ENCODE measurements at regions not wholly inside any gene's neighbourhood (a gene's known extent, or its start where the extent isn't known, plus 50 kb on each side); places are given as distances from the start of the nearest gene placed in this dataset.
"Not testable (repeated sequence)": the region's sequence is repeated elsewhere in the genome, so short reads cannot be mapped to it uniquely, and the experiment has no call there.

DNA sequence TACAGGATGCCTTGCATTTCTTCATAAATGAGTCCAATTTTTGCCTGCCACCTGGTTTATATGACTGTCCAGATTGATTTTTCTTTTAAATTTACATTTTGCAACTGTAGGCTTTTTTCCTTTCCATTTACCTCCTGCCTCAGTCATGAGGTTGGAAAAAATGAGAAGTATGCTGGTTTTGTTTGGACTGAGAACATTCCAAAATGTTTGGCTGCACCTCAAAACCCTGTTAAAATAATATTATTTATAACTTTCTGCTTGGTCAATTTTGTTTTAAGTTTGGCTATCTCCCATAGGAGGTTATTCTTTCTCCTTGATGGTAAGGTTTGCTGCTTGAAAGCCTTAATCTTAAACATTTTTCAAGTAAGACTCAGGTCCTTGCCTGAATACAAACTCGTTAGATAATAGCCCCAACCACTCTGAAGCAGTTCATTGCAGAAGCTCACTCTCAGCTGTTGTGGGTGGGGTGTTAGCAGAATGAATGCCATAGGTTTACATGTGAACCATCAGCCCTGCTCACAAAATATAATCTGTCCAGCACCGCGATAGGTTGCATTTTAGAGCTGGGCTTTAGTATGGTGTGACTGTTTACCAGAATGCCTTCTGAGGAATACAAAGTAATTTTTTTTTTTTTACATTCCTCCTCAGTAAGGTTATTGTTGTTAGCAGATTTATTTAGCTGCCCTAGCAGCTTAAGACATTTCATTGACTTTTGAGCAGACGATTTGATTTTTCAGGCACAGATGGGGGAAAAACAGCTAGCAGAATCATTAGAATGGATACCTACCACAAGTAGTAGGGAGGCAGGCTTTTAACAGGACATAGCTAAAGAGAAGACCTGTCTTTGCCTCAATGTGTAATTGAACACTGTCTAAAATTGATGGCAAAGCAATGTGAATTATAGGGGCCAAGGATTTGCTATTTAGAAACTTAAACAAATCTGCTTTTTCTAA, 630.8 kb upstream of the KCNMB2 start:
- H3K4me1 ChIP-seq (ENCODE audit: insufficient read depth, low read length) = peaks cover 7% of the 10 kb centered on the region; the same call in 1 of the 2 replicates
- WGBS = 87% methylated on average over 2 of the region's 4 CpGs
- H3K4me3 ChIP-seq (ENCODE audit: low read length) = no peak overlapping the region
- H3K9me3 ChIP-seq (ENCODE audit: insufficient read depth, low read depth, low read length) = peaks cover 6% of the 10 kb centered on the region; the same call in 1 of the 2 replicates
- H3K9ac ChIP-seq (ENCODE audit: low read depth, low read length) = no peak overlapping the region; the same call in 1 of the 2 replicates
- H3K27ac ChIP-seq (ENCODE audit: low read depth, low read length) = no peak overlapping the region
- no peaks in the 10 kb centered on the region for H3K27me3 ChIP-seq (ENCODE audit: insufficient read depth, low read length)
- no peaks in the 10 kb centered on the region for H3K36me3 ChIP-seq (ENCODE audit: insufficient read depth, low read length)

DNA sequence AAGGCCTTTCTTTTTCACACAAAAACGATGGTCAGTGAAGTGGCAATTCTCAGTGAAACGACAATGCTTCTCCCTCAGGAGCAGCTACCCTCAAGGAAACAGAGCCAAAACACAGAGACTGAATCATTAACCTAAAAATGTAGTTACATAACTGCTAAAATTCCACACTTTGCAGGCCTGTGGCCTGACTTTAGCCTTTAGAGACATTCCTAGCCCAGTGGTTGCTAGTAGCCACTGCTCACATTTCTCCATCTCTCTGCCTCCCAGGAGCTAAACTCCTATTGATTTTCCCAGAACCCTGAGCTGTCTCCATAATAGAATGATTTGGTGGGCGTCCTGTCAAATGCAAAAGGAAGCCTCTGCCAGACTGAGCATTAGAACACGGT, 630.1 kb upstream of the KCNMB2 start:
- 75% methylated on average over 4 of the region's 4 CpGs for WGBS
- Histone ChIP-seq H3K4me1 (ENCODE audit: insufficient read depth, low read length) (peaks cover 7% of the 10 kb centered on the region; the same call in 1 of the 2 replicates), H3K4me3 (ENCODE audit: low read length) (no peak overlapping the region), H3K9ac (ENCODE audit: low read depth, low read length) (no peak overlapping the region; the same call in 1 of the 2 replicates), H3K27ac (ENCODE audit: low read depth, low read length) (no peak overlapping the region), H3K27me3 (ENCODE audit: insufficient read depth, low read length) (no peaks in the 10 kb centered on the region), H3K36me3 (ENCODE audit: insufficient read depth, low read length) (no peaks in the 10 kb centered on the region), H3K9me3 (ENCODE audit: insufficient read depth, low read depth, low read length) (0 out of 2 replicates have a peak, but pooled peaks cover 1% of the 10 kb centered on the region)

DNA sequence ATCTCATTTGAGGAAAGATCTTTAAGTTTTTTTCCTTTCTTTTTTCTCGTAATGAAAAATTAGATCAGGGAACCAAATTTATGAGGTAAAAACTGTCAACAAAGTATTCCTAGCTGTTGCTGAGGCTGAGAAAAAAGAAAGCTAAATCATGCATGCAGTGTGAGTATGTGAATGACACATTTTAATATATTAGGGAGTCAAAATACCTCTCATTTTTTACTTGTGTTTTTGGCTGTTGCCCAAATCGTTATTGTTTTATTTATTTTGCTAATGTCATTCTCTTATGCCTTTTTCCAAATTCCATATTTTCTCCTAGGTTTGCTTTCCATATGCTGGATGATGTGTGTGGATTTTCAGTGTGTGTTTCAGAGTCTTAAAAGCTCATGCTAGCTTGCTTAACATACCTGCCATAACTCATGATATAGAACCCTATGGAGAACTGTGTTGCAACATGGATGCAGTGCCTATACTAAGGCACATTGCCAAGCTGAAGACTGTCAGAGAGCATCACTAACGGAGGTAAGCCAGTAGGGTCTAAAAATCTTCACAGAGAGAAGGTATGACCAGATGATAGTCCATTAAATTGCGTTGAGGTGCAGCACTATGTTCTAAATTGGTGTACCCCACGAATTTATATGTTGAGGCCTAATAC, 629.5 kb upstream of the KCNMB2 start:
- no peak overlapping the region for H3K4me3 ChIP-seq (ENCODE audit: low read length)
- H3K9me3 ChIP-seq (ENCODE audit: insufficient read depth, low read depth, low read length) = no peaks in the 10 kb centered on the region
- no peaks in the 10 kb centered on the region for H3K27me3 ChIP-seq (ENCODE audit: insufficient read depth, low read length)
- 92% methylated on average over 4 of the region's 5 CpGs for WGBS
- peaks cover 7% of the 10 kb centered on the region; the same call in 1 of the 2 replicates for H3K4me1 ChIP-seq (ENCODE audit: insufficient read depth, low read length)
- H3K27ac ChIP-seq (ENCODE audit: low read depth, low read length) = no peak overlapping the region
- H3K36me3 ChIP-seq (ENCODE audit: insufficient read depth, low read length) = no peaks in the 10 kb centered on the region
- H3K9ac ChIP-seq (ENCODE audit: low read depth, low read length) = no peak overlapping the region

DNA sequence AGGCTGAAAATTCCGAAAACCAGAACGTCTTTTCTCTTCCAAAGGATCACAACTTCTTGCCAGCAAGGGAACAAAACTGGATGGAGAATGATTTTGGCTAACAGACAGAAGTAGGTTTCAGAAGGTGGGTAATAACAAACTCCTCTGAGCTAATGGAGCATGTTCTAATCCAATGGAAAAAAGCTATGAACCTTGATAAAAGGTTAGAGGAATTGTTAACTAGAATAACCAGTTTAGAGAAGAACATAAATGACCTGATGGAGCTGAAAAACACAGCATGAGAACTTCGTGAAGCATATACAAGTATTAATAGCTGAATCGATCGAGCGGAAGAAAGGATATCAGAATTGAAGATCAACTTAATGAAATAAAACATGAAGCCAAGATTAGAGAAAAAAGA, 626.7 kb upstream of the KCNMB2 start:
- 97% methylated on average over 5 of the region's 6 CpGs for WGBS
- H3K4me3 ChIP-seq (ENCODE audit: low read length); H3K4me1 ChIP-seq (ENCODE audit: insufficient read depth, low read length); H3K27me3 ChIP-seq (ENCODE audit: insufficient read depth, low read length); H3K36me3 ChIP-seq (ENCODE audit: insufficient read depth, low read length); H3K27ac ChIP-seq (ENCODE audit: low read depth, low read length); H3K9me3 ChIP-seq (ENCODE audit: insufficient read depth, low read depth, low read length); H3K9ac ChIP-seq (ENCODE audit: low read depth, low read length): not testable (repeated sequence)

DNA sequence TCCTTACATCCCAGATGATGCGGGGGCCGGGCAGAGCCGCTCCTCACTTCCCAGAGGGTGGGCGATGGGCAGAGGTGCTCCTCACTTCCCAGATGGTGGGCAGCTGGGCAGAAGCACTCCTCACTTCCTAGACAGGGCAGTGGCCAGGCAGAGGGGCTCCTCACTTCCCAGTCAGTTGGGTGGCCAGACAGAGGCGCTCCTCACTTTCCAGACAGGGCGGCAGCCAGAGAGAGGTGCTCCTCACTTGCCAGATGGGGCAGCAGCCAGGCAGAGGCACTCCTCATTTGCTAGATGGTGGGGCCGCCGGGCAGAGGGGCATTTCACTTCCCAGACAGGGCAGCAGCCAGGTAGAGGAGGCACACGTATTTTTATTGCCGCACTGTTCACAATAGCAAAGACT, 622.0 kb upstream of the KCNMB2 start:
- no peak overlapping the region for H3K27ac ChIP-seq (ENCODE audit: low read depth, low read length)
- H3K4me1 ChIP-seq (ENCODE audit: insufficient read depth, low read length) = no peaks in the 10 kb centered on the region
- H3K27me3 ChIP-seq (ENCODE audit: insufficient read depth, low read length) = no peaks in the 10 kb centered on the region
- H3K36me3 ChIP-seq (ENCODE audit: insufficient read depth, low read length) = no peaks in the 10 kb centered on the region
- 97% methylated on average over 10 of the region's 10 CpGs for WGBS
- H3K9me3 ChIP-seq (ENCODE audit: insufficient read depth, low read depth, low read length) = no peaks in the 10 kb centered on the region; the same call in 1 of the 2 replicates
- no peak overlapping the region for H3K9ac ChIP-seq (ENCODE audit: low read depth, low read length)
- no peak overlapping the region for H3K4me3 ChIP-seq (ENCODE audit: low read length)

DNA sequence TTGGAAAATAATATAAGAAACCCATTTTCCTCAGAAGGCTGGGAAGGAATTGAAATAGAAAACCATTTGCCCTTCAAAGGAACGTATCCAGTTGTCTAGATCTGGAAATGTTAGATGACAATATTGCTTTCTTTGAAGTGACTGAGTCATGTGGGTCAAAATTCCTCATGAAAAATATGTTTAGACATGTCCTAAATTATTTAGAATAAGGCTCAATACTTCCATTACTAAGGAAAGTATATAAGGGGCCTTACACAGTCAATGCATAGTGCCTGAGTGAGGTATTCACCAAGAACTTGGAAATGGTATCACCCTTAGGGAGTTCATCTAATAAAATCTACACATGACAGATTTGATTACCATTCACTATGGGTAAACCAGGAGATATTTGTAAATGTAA, 619.8 kb upstream of the KCNMB2 start:
- 83% methylated on average over 1 of the region's 1 CpG for WGBS
- H3K27ac ChIP-seq (ENCODE audit: low read depth, low read length) = no peak overlapping the region
- H3K27me3 ChIP-seq (ENCODE audit: insufficient read depth, low read length) = no peaks in the 10 kb centered on the region
- H3K4me1 ChIP-seq (ENCODE audit: insufficient read depth, low read length) = peaks cover 5% of the 10 kb centered on the region; the same call in 1 of the 2 replicates
- no peaks in the 10 kb centered on the region for H3K36me3 ChIP-seq (ENCODE audit: insufficient read depth, low read length)
- no peak overlapping the region for H3K9ac ChIP-seq (ENCODE audit: low read depth, low read length)
- no peaks in the 10 kb centered on the region; the same call in 1 of the 2 replicates for H3K9me3 ChIP-seq (ENCODE audit: insufficient read depth, low read depth, low read length)
- no peak overlapping the region for H3K4me3 ChIP-seq (ENCODE audit: low read length)

DNA sequence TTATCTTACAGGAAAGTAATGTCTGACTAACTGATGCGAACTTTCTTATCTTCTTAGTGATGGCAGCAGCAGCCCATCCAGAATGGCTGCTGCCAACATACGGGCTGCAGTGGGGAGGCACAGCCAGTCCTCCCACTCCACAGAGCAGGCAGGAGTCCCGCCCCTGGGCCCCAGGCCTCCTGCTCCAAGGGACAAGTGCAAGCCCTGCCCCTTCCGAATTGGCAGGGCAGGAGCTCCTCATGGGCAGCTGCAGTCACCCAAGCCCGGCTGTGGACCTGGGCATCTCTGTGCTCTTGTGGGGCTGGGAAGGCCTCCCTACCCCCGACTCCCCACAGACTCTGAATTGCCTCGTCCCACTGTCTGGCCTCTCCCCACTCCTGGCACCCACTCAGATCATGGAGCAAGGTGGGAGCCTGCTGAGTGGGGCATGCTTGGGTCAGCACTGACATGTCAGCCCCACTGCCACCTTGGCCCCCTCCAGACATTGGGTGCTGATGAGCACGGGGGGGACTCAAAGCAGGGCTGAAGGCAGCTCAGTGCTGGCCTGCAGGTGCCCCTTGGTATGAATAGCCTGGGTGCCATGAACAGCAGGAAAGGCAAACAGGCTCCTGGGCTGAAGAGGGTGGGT, 618.9 kb upstream of the KCNMB2 start:
- Histone ChIP-seq H3K27me3 (ENCODE audit: insufficient read depth, low read length) (no peaks in the 10 kb centered on the region), H3K9me3 (ENCODE audit: insufficient read depth, low read depth, low read length) (no peaks in the 10 kb centered on the region; the same call in 1 of the 2 replicates), H3K36me3 (ENCODE audit: insufficient read depth, low read length) (no peaks in the 10 kb centered on the region), H3K27ac (ENCODE audit: low read depth, low read length) (no peak overlapping the region), H3K4me3 (ENCODE audit: low read length) (no peak overlapping the region), H3K9ac (ENCODE audit: low read depth, low read length) (no peak overlapping the region), H3K4me1 (ENCODE audit: insufficient read depth, low read length) (peaks cover 5% of the 10 kb centered on the region; the same call in 1 of the 2 replicates)
- WGBS = 96% methylated on average over 8 of the region's 8 CpGs

DNA sequence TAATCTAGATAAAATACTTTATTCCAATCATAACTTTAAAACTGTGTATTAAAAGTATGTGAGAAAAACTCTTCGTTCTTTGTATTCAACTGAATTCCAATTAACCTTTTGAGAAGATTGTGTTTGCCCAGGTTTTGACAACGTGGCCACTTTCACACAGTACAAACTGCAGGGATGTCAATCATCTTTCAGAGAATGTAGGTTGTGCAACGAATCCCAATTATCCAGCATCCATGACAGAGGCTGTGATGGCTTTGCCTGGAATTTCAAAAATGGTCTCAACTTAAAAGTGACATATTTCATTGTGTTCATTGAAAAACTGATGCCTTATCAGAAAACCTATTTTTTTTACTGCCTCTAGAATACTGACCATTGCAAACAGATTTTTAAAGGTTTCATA, 615.1 kb upstream of the KCNMB2 start:
- no peaks in the 10 kb centered on the region for H3K27me3 ChIP-seq (ENCODE audit: insufficient read depth, low read length)
- peaks cover 5% of the 10 kb centered on the region; the same call in 1 of the 2 replicates for H3K4me1 ChIP-seq (ENCODE audit: insufficient read depth, low read length)
- no peaks in the 10 kb centered on the region; the same call in 1 of the 2 replicates for H3K9me3 ChIP-seq (ENCODE audit: insufficient read depth, low read depth, low read length)
- H3K4me3 ChIP-seq (ENCODE audit: low read length) = no peak overlapping the region
- WGBS = 97% methylated on average over 3 of the region's 3 CpGs
- H3K27ac ChIP-seq (ENCODE audit: low read depth, low read length) = no peak overlapping the region
- no peaks in the 10 kb centered on the region for H3K36me3 ChIP-seq (ENCODE audit: insufficient read depth, low read length)
- no peak overlapping the region for H3K9ac ChIP-seq (ENCODE audit: low read depth, low read length)

DNA sequence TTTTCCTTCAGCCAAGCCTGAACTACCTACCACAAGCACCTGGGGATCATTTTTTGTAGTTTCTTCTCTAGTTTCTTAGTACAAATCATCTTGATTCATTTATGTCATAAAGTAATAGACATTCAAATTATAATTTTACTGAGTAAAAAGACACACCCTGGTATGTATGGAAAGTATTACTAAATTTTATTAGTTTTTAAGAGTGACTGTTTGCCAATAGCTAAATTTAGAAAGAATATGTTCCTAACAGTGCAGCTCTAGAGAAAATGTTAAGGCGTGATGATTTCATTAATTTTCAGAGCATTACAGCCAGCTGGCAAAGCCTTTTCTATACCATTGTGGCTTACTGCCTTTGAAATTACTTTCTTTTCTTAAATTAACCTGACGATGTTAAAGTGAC, 612.0 kb upstream of the KCNMB2 start:
- Histone ChIP-seq H3K9ac (ENCODE audit: low read depth, low read length) (no peak overlapping the region), H3K9me3 (ENCODE audit: insufficient read depth, low read depth, low read length) (no peaks in the 10 kb centered on the region), H3K36me3 (ENCODE audit: insufficient read depth, low read length) (no peaks in the 10 kb centered on the region), H3K4me1 (ENCODE audit: insufficient read depth, low read length) (peaks cover 12% of the 10 kb centered on the region; the same call in 1 of the 2 replicates), H3K27ac (ENCODE audit: low read depth, low read length) (no peak overlapping the region), H3K4me3 (ENCODE audit: low read length) (no peak overlapping the region), H3K27me3 (ENCODE audit: insufficient read depth, low read length) (no peaks in the 10 kb centered on the region)
- 95% methylated on average over 1 of the region's 2 CpGs for WGBS

DNA sequence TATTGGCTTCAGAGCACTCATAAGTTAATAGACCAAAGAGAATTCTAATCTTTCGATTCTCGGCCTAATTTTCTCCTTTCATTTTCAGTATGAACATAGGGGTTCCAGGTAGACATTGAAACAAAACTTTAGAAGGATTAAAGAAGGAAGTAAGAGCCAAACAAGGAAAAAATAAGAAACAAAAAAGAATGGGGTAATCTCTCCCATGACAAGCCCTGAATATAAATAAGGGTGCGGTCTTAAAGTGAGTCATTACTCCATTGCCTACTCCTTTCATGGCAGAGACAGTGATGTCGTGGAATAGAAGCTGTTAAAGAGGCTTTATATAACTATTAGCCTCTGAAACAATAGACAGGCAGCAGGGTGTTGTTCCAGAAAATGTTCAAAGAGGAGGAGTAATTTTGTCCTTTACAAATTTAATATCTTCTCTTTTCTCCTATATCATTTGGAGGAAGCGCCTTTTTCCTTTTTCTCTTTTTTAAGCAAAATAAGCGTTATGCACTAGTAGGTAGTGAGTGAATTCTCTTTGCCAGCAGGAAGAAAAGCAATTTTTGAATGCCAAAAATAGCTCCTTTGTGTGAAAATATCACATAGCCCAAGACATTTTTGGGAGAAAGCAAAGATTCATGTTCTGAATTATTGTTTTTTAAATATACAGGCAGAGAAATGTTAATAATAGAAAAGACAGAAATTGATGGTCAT, 607.9 kb upstream of the KCNMB2 start:
- 0 out of 2 replicates have a peak, but pooled peaks cover 7% of the 10 kb centered on the region for H3K4me1 ChIP-seq (ENCODE audit: insufficient read depth, low read length)
- no peaks in the 10 kb centered on the region for H3K9me3 ChIP-seq (ENCODE audit: insufficient read depth, low read depth, low read length)
- no peak overlapping the region for H3K9ac ChIP-seq (ENCODE audit: low read depth, low read length)
- no peaks in the 10 kb centered on the region for H3K27me3 ChIP-seq (ENCODE audit: insufficient read depth, low read length)
- H3K27ac ChIP-seq (ENCODE audit: low read depth, low read length) = no peak overlapping the region
- H3K4me3 ChIP-seq (ENCODE audit: low read length) = no peak overlapping the region
- no peaks in the 10 kb centered on the region for H3K36me3 ChIP-seq (ENCODE audit: insufficient read depth, low read length)
- WGBS = 89% methylated on average over 3 of the region's 6 CpGs

Measured in HUES64 (cell line).